ENCODE measurements at regions not wholly inside any gene's neighbourhood (a gene's known extent, or its start where the extent isn't known, plus 50 kb on each side); places are given as distances from the start of the nearest gene placed in this dataset.
"Not testable (repeated sequence)": the region's sequence is repeated elsewhere in the genome, so short reads cannot be mapped to it uniquely, and the experiment has no call there.

DNA sequence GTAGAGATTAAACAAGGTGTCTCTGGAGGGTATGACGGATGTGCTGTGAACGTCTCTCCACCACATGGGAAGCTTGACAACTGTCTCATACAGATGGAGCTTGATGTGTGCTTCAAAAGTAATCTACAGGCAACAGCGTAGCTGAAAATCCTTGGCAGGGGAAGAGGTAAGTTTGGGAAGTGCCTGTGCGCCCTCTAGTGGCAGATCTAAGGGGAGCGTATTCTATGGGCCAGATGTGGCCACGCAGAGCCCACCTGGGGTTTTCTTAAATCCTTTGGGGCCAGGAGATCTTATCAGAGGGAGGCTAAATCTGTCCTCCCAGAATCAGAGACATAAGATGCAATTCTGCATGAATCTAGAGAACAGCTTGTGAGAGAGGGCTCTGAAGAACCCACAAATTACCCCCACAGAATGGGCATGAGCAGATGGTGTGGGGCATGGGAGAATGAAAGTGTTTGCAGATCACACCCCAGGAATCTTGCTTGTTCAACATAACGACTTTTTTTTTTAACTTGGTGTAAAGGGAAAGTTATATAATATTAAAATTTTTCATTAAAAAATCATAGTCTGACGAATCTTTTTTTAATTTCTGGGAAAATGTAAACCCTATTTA lies 91.2 kb upstream of the MPP7 start:
- Histone ChIP-seq H3K27me3 (ENCODE audit: control insufficient read depth, insufficient read depth) (no peaks in the 10 kb centered on the region), H3K27ac (ENCODE audit: low read length) (no peak overlapping the region), H3K4me3 (ENCODE audit: low read length) (no peak overlapping the region), H3K4me1 (ENCODE audit: control insufficient read depth, insufficient read depth, low read length) (no peaks in the 10 kb centered on the region), H3K9me3 (ENCODE audit: control insufficient read depth, low read length) (no peaks in the 10 kb centered on the region)
- peak; percentile 49 to 78 (median 67) for DNase-seq
- ATAC-seq: peak; percentile 74 to 87
- 10% methylated on average over 8 of the region's 8 CpGs for WGBS
- intact Hi-C loops (cut with DNase I): no loop called here

- H3K27me3 ChIP-seq (ENCODE audit: control insufficient read depth, insufficient read depth): no peaks in the 10 kb centered on the region
- ATAC-seq (no peak), DNase-seq (no peak)
- WGBS: 65% methylated on average over 4 of the region's 4 CpGs
- intact Hi-C loops (cut with DNase I): no loop called here
- no peak overlapping the region for H3K27ac ChIP-seq (ENCODE audit: low read length)
- H3K9me3 ChIP-seq (ENCODE audit: control insufficient read depth, low read length): no peaks in the 10 kb centered on the region
- H3K4me1 ChIP-seq (ENCODE audit: control insufficient read depth, insufficient read depth, low read length): no peaks in the 10 kb centered on the region
- no peak overlapping the region for H3K4me3 ChIP-seq (ENCODE audit: low read length)
These were observed 93.5 kb upstream of the MPP7 start for GRCh38 chr10:28396331-28396730.

DNA sequence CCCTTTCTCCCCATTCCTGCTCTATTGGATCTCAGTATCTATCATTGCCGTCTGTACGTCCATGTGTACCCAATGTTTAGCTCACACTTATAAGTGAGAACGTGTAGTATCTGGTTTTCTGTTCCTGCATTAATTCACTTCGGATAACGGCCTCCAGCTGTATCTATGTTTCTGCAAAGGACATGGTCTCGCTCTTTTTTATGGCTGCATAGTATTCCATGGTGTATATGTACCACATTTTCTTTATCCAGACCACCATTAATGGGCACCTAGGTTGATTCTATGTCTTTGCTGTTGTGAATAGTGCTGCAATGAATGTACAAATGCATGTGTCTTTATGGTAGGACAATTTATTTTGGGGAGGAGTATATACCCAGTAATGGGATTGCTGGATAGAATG lies 94.4 kb upstream of the MPP7 start:
- Histone ChIP-seq H3K4me1 (ENCODE audit: control insufficient read depth, insufficient read depth, low read length) (no peaks in the 10 kb centered on the region), H3K9me3 (ENCODE audit: control insufficient read depth, low read length) (no peaks in the 10 kb centered on the region), H3K27me3 (ENCODE audit: control insufficient read depth, insufficient read depth) (no peaks in the 10 kb centered on the region), H3K4me3 (ENCODE audit: low read length) (no peak overlapping the region), H3K27ac (ENCODE audit: low read length) (no peak overlapping the region)
- ATAC-seq (no peak), DNase-seq (no peak)
- intact Hi-C loops (cut with DNase I): no loop called here
- WGBS: 91% methylated on average over 6 of the region's 6 CpGs

DNA sequence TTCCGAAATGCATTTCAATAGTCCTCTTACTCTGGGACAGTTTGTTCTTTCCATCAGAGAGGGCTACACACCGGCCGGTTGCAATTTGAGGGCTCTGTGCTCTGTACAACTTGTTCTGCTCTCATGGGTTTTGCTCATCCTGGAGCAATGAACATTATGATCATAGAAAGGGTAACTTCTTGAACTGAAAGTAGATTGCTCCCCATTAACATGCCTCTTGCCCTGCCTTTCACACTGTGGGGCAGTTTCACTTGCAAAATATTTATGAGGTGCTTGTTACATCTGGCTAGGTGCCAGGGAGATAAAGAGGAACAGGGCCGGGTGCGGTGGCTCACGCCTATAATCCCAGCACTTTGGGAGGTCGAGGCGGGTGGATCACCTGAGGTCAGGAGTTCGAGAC lies 97.3 kb upstream of the MPP7 start:
- no peaks in the 10 kb centered on the region for H3K4me1 ChIP-seq (ENCODE audit: control insufficient read depth, insufficient read depth, low read length)
- intact Hi-C loops (cut with DNase I): no loop called here
- H3K9me3 ChIP-seq (ENCODE audit: control insufficient read depth, low read length): no peaks in the 10 kb centered on the region
- no peak overlapping the region for H3K4me3 ChIP-seq (ENCODE audit: low read length)
- ATAC-seq: peak in 1 of 2 donors; percentile 20
- 52% methylated on average over 8 of the region's 9 CpGs for WGBS
- H3K27ac ChIP-seq (ENCODE audit: low read length): no peak overlapping the region
- H3K27me3 ChIP-seq (ENCODE audit: control insufficient read depth, insufficient read depth): no peaks in the 10 kb centered on the region
- no peak for DNase-seq

GRCh38 chr10:28400681-28401080 lies 97.8 kb upstream of the MPP7 start:
- WGBS: 79% methylated on average over 5 of the region's 5 CpGs
- ATAC-seq: peak in 1 of 2 donors; percentile 40

DNA sequence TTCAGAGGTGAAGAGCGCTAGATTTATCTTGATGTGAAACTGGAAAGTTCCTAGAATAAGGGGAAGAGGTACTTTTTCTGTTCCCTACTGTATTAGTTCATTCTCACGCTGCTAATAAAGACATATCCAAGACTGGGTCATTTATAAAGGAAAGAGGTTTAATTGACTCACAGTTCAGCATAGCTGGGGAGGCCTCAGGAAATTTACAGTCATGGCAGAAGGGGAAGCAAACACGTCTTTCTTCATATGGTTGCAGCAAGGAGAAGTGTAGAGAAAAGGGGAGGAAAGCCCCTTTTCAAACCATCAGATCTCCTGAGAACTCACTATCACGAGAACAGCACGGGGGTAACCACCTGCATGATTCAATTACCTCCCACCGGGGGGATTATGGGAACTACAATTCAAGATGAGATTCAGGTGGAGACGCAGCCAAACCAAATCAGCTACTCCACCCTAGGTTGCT lies 99.8 kb upstream of the MPP7 start:
- intact Hi-C loops (cut with DNase I); H3K4me1 ChIP-seq (ENCODE audit: control insufficient read depth, insufficient read depth, low read length); H3K4me3 ChIP-seq (ENCODE audit: low read length); DNase-seq; H3K27me3 ChIP-seq (ENCODE audit: control insufficient read depth, insufficient read depth); H3K9me3 ChIP-seq (ENCODE audit: control insufficient read depth, low read length); H3K27ac ChIP-seq (ENCODE audit: low read length); ATAC-seq: not testable (repeated sequence)
- WGBS: 65% methylated on average over 7 of the region's 7 CpGs

More at GRCh38 chr10:28400681-28401080, 97.8 kb upstream of the MPP7 start:
- DNase-seq: no peak
- Histone ChIP-seq H3K27me3 (ENCODE audit: control insufficient read depth, insufficient read depth) (no peaks in the 10 kb centered on the region), H3K4me1 (ENCODE audit: control insufficient read depth, insufficient read depth, low read length) (no peaks in the 10 kb centered on the region), H3K27ac (ENCODE audit: low read length) (no peak overlapping the region), H3K4me3 (ENCODE audit: low read length) (no peak overlapping the region), H3K9me3 (ENCODE audit: control insufficient read depth, low read length) (no peaks in the 10 kb centered on the region)
- intact Hi-C loops (cut with DNase I): no loop called here

GRCh38 chr10:28403090-28403489 lies 100.2 kb upstream of the MPP7 start:
- H3K9me3 ChIP-seq (ENCODE audit: control insufficient read depth, low read length): no peaks in the 10 kb centered on the region
- no peak for ATAC-seq
- no peak overlapping the region for H3K4me3 ChIP-seq (ENCODE audit: low read length)

DNA sequence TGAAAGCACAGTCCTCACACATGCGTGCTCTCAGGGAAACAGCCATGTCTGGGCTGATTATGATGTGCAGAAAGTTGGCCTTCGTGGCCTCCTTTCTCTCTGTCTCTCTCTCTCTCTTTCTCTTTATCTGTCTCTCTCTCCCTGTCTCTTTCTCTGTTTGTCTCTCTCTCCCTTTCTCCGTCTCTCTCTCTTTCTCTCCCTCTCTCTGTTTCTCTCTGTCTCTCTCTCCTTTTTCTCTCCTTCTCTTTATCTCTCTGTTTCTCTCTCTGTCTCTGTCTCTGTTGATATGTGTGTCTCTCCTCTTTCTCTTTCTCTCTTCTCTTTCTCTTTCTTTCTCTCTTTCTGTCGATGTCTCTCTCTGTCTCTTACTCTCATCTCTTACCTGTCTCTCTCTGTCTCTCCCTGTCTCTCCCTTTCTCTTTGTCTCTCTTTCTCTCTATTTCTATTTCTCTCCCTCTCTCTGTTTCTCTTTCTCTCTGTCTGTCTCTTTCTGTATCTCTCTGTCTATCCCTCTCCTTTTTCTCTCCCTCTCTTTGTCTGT lies 105.4 kb upstream of the MPP7 start:
- H3K4me1 ChIP-seq (ENCODE audit: control insufficient read depth, insufficient read depth, low read length): no peaks in the 10 kb centered on the region
- intact Hi-C loops (cut with DNase I): no loop called here
- WGBS: 83% methylated on average over 4 of the region's 4 CpGs
- ATAC-seq (no peak), DNase-seq (no peak)
- no peak overlapping the region for H3K4me3 ChIP-seq (ENCODE audit: low read length)
- no peaks in the 10 kb centered on the region for H3K9me3 ChIP-seq (ENCODE audit: control insufficient read depth, low read length)
- H3K27ac ChIP-seq (ENCODE audit: low read length): no peak overlapping the region
- H3K27me3 ChIP-seq (ENCODE audit: control insufficient read depth, insufficient read depth): no peaks in the 10 kb centered on the region

More at GRCh38 chr10:28403090-28403489, 100.2 kb upstream of the MPP7 start:
- Histone ChIP-seq H3K4me1 (ENCODE audit: control insufficient read depth, insufficient read depth, low read length) (no peaks in the 10 kb centered on the region), H3K27me3 (ENCODE audit: control insufficient read depth, insufficient read depth) (no peaks in the 10 kb centered on the region), H3K27ac (ENCODE audit: low read length) (no peak overlapping the region)
- 94% methylated on average over 2 of the region's 2 CpGs for WGBS
- no peak for DNase-seq
- intact Hi-C loops (cut with DNase I): no loop called here

DNA sequence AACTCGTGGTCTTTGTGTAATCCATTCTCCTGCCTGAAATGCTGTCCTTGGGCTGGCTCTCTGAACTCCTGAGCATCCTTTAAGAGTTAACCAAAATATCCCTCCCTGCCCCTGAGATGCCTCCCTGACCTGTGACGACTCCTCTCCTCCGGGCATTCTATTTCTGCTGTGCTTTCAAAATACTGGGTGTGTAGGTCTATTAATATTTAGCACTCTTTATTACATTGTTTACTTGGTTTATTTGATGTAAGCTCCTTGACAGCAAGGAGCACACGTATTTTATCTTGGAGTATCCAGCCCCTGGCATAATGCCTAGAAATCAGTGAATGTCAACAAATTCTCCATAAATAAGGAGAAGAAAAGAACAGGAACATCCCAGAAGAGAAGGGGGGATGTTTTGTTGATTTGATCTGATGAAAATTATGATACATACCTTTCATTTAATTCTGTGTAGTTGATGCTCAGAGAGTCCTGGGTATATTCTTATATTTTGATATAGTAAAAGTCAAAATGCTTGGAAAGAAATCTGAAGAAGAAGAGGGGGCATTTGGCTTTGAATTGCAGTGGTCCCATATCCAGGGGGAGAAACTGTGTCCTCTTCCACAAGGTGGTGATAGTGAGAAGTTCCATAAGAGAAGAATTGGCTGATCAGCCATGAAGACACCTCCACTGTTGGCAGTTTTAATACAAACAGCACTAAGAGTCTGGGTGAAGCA lies 107.7 kb upstream of the MPP7 start:
- 26% methylated on average over 4 of the region's 4 CpGs for WGBS
- intact Hi-C loops (cut with DNase I): no loop called here
- no peak for ATAC-seq

DNA sequence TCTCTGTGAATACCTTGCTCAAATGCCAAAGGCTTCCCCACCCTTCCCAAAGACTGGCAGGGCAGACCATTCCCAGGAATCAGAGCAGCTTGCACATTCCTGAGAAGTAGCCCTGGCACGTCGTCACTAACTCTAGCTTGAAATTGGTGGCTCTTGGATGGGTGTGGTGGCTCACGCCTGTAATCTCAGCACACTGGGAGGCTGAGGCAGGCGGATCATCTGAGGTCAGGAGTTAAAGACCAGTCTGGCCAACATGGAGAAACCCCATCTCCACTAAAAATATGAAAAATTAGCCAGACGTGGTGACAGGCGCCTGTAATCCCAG lies 108.2 kb upstream of the MPP7 start:
- no peaks in the 10 kb centered on the region for H3K4me1 ChIP-seq (ENCODE audit: control insufficient read depth, insufficient read depth, low read length)
- intact Hi-C loops (cut with DNase I): no loop called here
- H3K9me3 ChIP-seq (ENCODE audit: control insufficient read depth, low read length): no peaks in the 10 kb centered on the region
- no peak for DNase-seq
- 87% methylated on average over 6 of the region's 6 CpGs for WGBS
- no peaks in the 10 kb centered on the region for H3K27me3 ChIP-seq (ENCODE audit: control insufficient read depth, insufficient read depth)
- no peak for ATAC-seq
- no peak overlapping the region for H3K4me3 ChIP-seq (ENCODE audit: low read length)
- H3K27ac ChIP-seq (ENCODE audit: low read length): no peak overlapping the region

More for the DNA sequence above, 107.7 kb upstream of the MPP7 start:
- no peaks in the 10 kb centered on the region for H3K4me1 ChIP-seq (ENCODE audit: control insufficient read depth, insufficient read depth, low read length)
- H3K27ac ChIP-seq (ENCODE audit: low read length): no peak overlapping the region
- H3K4me3 ChIP-seq (ENCODE audit: low read length): no peak overlapping the region
- H3K27me3 ChIP-seq (ENCODE audit: control insufficient read depth, insufficient read depth): no peaks in the 10 kb centered on the region
- DNase-seq: no peak
- no peaks in the 10 kb centered on the region for H3K9me3 ChIP-seq (ENCODE audit: control insufficient read depth, low read length)

GRCh38 chr10:28411648-28412047 lies 108.8 kb upstream of the MPP7 start:
- no peak overlapping the region for H3K4me3 ChIP-seq (ENCODE audit: low read length)
- 78% methylated on average over 4 of the region's 4 CpGs for WGBS
- ATAC-seq: no peak
- intact Hi-C loops (cut with DNase I): no loop called here
- no peaks in the 10 kb centered on the region for H3K9me3 ChIP-seq (ENCODE audit: control insufficient read depth, low read length)
- no peaks in the 10 kb centered on the region for H3K4me1 ChIP-seq (ENCODE audit: control insufficient read depth, insufficient read depth, low read length)
- H3K27me3 ChIP-seq (ENCODE audit: control insufficient read depth, insufficient read depth): no peaks in the 10 kb centered on the region
- no peak for DNase-seq
- H3K27ac ChIP-seq (ENCODE audit: low read length): no peak overlapping the region

All from right cardiac atrium (tissue), 5 donors.